Activated CD4-positive, CD25-positive, alpha-beta regulatory T cell (primary cell): ENCODE measurements at regions not wholly inside any gene's neighbourhood (a gene's known extent, or its start where the extent isn't known, plus 50 kb on each side); places are given as distances from the start of the nearest gene placed in this dataset.

Experiments used
- DNase-seq, 4 experiments: peaks; one replicate each; lab custom pipeline; 2025; lab: John Stamatoyannopoulos, UW

GRCh38 chr2:147501968-147502367 lies 342.9 kb upstream of the ACVR2A start:
- no peak for DNase-seq

GRCh38 chr2:147500819-147501395 lies 343.9 kb upstream of the ACVR2A start:
- no peak for DNase-seq

- DNase-seq, result no peak
These were observed 344.6 kb upstream of the ACVR2A start for GRCh38 chr2:147500229-147500628.

GRCh38 chr2:147499785-147500184 lies 345.0 kb upstream of the ACVR2A start:
- no peak for DNase-seq

- DNase-seq, result no peak
These were observed 349.1 kb upstream of the ACVR2A start for GRCh38 chr2:147495734-147496133.

GRCh38 chr2:147492471-147492870 lies 352.4 kb upstream of the ACVR2A start:
- no peak for DNase-seq

GRCh38 chr2:147491506-147491905 lies 353.3 kb upstream of the ACVR2A start:
- DNase-seq, result no peak

- DNase-seq, result no peak
These were observed 354.2 kb upstream of the ACVR2A start for GRCh38 chr2:147490401-147491261.

- no peak for DNase-seq
These were observed 356.4 kb upstream of the ACVR2A start for GRCh38 chr2:147488472-147488871.

GRCh38 chr2:147487978-147488289 lies 356.9 kb upstream of the ACVR2A start:
- no peak for DNase-seq

GRCh38 chr2:147487286-147487977 lies 357.4 kb upstream of the ACVR2A start:
- no peak for DNase-seq

GRCh38 chr2:147485210-147485851 lies 359.5 kb upstream of the ACVR2A start:
- DNase-seq, result no peak

- DNase-seq, result no peak
These were observed 360.9 kb upstream of the ACVR2A start for GRCh38 chr2:147483911-147484310.

GRCh38 chr2:147482916-147483669 lies 361.7 kb upstream of the ACVR2A start:
- no peak for DNase-seq

- no peak for DNase-seq
These were observed 362.5 kb upstream of the ACVR2A start for GRCh38 chr2:147482111-147482895.

GRCh38 chr2:147479358-147479757 lies 365.5 kb upstream of the ACVR2A start:
- no peak for DNase-seq

- no peak for DNase-seq
These were observed 371.8 kb upstream of the ACVR2A start for GRCh38 chr2:147473075-147473474.

GRCh38 chr2:147471126-147471525 lies 373.7 kb upstream of the ACVR2A start:
- no peak for DNase-seq

- no peak for DNase-seq
These were observed 375.4 kb upstream of the ACVR2A start for GRCh38 chr2:147469471-147469870.

GRCh38 chr2:147468963-147469362 lies 375.9 kb upstream of the ACVR2A start:
- no peak for DNase-seq

- no peak for DNase-seq
These were observed 376.5 kb upstream of the ACVR2A start for GRCh38 chr2:147468349-147468748.
